ENCODE measurements at regions not wholly inside any gene's neighbourhood (a gene's known extent, or its start where the extent isn't known, plus 50 kb on each side); places are given as distances from the start of the nearest gene placed in this dataset.

GRCh38 chrX:10377427-10377826 lies 220.7 kb downstream of the CLCN4 start:
- TF ChIP-seq CTCF (IDR thresholded peaks at IDR 0.05): no peak
- no peak for TF ChIP-seq POLR2A (IDR thresholded peaks at IDR 0.05)

All from lower leg skin (tissue), 3 donors.